Large intestine (tissue), 3 donors: ENCODE measurements at regions not wholly inside any gene's neighbourhood (a gene's known extent, or its start where the extent isn't known, plus 50 kb on each side); places are given as distances from the start of the nearest gene placed in this dataset.
"Not testable (repeated sequence)": the region's sequence is repeated elsewhere in the genome, so short reads cannot be mapped to it uniquely, and the experiment has no call there.

Source experiments
- DNase-seq, 2 donors: peaks; one replicate each; pipeline versions ENCODE4 v3.0.0 to v3.0.0-alpha.2; 2013
- H3K27ac ChIP-seq: one replicate; pipeline ENCODE4 v1.5.1; 2013; ENCODE audit warnings: low read length
- H3K27me3 ChIP-seq: 2 replicates; pipeline ENCODE4 v1.6.1; 2013; ENCODE audit warnings: low read length; ENCODE audit not compliant: control insufficient read depth, insufficient read depth
- H3K36me3 ChIP-seq: 2 replicates; pipeline ENCODE4 v1.6.1; 2013; ENCODE audit warnings: low read length; ENCODE audit not compliant: control insufficient read depth, insufficient read depth
- H3K4me1 ChIP-seq: one replicate; pipeline ENCODE4 v1.6.1; 2013; ENCODE audit warnings: low read length; ENCODE audit not compliant: control insufficient read depth, insufficient read depth
- H3K4me3 ChIP-seq: one replicate; pipeline ENCODE4 v1.5.1; 2013; ENCODE audit warnings: low read length
- H3K9me3 ChIP-seq: one replicate; pipeline ENCODE4 v1.6.1; 2013; ENCODE audit warnings: mild to moderate bottlenecking, low read depth, low read length, moderate library complexity; ENCODE audit not compliant: control insufficient read depth
- WGBS: methylation state at CpG from one replicate; pipeline ENCODE4 v1.1.5; 2013; ENCODE audit warnings: low lambda C conversion rate; ENCODE audit not compliant: insufficient coverage; 5-methylcytosine and 5-hydroxymethylcytosine counted together

DNA sequence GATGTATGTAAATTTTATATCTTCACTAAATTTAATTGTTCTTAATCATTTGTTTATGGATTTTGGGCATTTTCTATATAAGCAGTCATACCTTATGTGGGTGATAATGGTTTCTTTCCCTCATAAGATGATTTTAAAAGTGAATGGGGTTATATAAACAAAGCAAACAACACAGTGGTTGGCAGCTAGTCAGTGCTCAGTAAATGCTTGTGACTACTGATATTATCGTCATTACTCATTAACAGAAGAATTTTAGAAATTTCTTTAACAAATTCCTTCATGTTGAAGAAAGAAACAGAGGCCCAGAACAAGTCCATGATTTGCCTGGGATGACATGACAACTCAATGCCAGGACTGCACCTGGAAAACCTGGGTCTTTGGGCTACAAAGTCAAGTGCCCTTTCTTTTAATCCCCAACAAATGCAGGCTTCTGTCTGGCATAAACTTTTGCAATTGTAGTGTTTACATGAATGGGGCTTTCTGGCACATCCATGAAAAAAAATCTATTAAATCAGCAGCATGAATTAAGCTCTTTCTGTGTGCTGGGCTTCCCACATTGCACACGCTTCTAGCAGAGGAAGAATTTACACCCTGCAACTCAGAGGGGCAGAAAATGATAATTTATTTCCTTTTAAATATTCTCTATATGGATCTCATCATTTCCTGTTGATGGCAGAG is 297.3 kb upstream of the PLGLB1 start:
- not testable (repeated sequence) for H3K4me3 ChIP-seq, DNase-seq, H3K36me3 ChIP-seq, H3K9me3 ChIP-seq, H3K4me1 ChIP-seq, H3K27ac ChIP-seq, H3K27me3 ChIP-seq
- WGBS: no CpG with 5 or more reads among the region's 2 CpGs

- no CpG with 5 or more reads among the region's 2 CpGs for WGBS
- H3K9me3 ChIP-seq, DNase-seq, H3K27ac ChIP-seq, H3K36me3 ChIP-seq, H3K4me1 ChIP-seq, H3K27me3 ChIP-seq, H3K4me3 ChIP-seq: not testable (repeated sequence)
Measured at GRCh38 chr2:87319705-87320104, 298.1 kb upstream of the PLGLB1 start.

DNA sequence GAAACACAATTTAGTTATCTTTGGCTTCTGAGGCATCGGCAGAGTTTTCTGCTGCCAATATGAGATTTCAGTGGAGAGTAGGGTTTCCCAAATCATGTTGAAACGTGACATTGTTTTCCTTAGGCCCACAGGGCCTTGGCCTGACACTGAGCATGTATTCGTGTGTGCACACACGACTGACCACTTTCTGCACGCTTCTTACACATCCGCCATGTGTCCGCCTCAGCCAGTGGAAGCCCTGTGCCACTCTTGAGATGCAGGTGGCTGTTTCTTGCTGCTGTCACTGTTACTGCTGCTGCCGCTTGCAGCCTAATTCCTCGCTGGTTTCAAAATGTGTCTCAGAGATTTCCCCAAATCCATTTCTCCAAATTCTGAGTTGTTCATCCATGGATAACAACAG is 299.6 kb upstream of the PLGLB1 start:
- WGBS: no CpG with 5 or more reads among the region's 9 CpGs
- H3K27ac ChIP-seq, H3K4me1 ChIP-seq, H3K36me3 ChIP-seq, H3K4me3 ChIP-seq, H3K9me3 ChIP-seq, DNase-seq, H3K27me3 ChIP-seq: not testable (repeated sequence)

GRCh38 chr2:87324335-87325041 is 302.8 kb upstream of the PLGLB1 start:
- no CpG with 5 or more reads among the region's 6 CpGs for WGBS
- H3K4me3 ChIP-seq, H3K27ac ChIP-seq, H3K36me3 ChIP-seq, DNase-seq, H3K9me3 ChIP-seq, H3K27me3 ChIP-seq, H3K4me1 ChIP-seq: not testable (repeated sequence)

DNA sequence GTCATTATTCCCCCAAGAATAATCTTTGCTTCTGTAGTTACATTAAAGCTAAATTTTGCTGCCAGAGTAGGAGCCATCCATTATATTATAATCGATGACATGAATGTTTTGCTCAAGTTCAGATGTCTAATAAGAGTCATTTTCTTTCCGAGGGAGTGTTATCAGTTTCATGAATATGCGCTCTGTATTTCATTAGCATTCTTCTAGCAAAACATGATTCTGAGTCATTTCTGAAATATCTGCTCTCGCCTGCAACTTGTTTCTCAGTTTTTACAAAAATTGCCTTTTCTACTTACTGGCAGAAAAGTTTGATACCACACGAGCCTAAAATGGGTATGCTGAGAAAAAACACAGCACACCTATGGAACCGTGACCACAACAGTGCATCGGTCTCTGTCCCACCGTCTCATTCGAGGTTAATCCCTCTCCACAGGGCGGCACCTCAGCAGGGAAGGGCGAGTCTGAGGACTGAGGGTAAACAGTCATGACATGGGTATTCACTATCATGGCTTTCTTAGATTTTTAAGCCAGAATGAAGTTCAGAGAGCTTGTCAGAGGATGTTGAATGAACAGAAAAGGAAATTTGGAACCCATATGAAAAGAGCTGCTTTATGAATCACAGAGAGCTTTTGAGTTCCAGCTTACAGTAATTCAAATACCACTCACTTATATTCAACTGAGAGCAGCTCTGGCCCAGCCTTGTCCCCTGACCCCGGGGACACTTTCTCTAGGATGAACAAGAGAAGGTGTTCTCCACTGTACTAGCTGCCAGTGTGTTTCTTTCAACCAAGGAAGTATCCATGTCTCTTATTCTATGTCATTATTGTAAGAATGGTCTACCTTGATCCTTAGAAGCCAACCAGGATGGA is 303.6 kb upstream of the PLGLB1 start:
- H3K9me3 ChIP-seq, H3K27me3 ChIP-seq, DNase-seq, H3K36me3 ChIP-seq, H3K4me1 ChIP-seq, H3K4me3 ChIP-seq, H3K27ac ChIP-seq: not testable (repeated sequence)
- no CpG with 5 or more reads among the region's 12 CpGs for WGBS

DNA sequence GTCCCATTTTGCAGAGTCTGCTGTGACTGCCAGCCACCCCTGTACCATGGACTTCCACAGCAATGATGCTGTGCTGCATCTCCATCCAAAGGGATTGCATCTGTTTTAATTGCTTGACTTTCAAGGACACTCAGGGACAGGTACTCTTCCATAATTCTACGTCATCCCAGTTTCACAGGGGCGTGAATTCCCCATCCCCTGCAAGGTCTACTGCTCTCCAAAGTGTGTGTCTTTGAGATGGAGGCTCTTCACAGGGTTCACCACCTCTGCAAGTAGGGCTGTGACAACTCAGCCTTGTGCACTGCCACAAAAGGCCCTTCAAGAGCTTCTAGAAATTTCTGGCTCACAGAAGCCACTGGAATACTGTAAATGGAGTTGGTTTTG is 304.3 kb upstream of the PLGLB1 start:
- no CpG with 5 or more reads among the region's 2 CpGs for WGBS
- DNase-seq, H3K9me3 ChIP-seq, H3K4me1 ChIP-seq, H3K4me3 ChIP-seq, H3K27me3 ChIP-seq, H3K27ac ChIP-seq, H3K36me3 ChIP-seq: not testable (repeated sequence)

GRCh38 chr2:87326754-87327153 is 305.1 kb upstream of the PLGLB1 start:
- not testable (repeated sequence) for H3K4me1 ChIP-seq, H3K4me3 ChIP-seq, H3K27ac ChIP-seq, H3K9me3 ChIP-seq, DNase-seq, H3K27me3 ChIP-seq, H3K36me3 ChIP-seq
- WGBS: no CpG with 5 or more reads among the region's 3 CpGs

DNA sequence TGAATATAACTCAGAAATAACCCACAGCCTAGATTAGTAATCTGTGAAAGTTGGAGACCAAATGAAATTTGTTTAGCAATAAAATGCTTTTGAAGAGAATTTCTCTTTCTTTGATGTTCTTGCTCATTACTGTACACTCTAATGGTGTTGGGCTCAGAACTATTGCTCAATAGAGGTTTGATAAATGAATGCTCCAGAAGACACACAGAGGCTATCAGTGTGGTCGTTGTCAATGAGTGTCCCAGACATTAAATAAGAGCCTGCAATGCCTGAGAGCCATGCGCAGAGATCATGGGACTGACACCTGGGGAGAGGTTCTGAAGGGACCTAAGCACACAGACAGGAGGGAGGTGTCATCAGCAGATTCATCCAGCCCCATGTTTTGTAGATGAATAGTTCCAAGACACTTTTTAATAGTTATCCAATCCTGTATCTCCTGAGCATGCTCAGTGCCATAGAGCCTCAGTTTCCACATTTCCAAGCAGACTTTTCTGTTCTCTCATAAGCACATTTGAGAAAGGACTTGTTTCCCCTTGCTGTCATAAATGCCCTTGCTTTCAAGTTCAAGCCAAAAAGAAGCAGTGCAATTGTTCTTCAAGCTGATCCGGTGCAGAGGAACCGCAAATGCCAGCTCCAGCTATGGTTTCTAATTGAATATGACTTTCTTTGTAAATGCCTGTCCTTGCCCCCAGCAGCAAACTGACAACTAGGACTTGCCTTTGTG is 306.2 kb upstream of the PLGLB1 start:
- no CpG with 5 or more reads among the region's 4 CpGs for WGBS
- not testable (repeated sequence) for H3K9me3 ChIP-seq, H3K27me3 ChIP-seq, H3K4me1 ChIP-seq, DNase-seq, H3K27ac ChIP-seq, H3K4me3 ChIP-seq, H3K36me3 ChIP-seq

DNA sequence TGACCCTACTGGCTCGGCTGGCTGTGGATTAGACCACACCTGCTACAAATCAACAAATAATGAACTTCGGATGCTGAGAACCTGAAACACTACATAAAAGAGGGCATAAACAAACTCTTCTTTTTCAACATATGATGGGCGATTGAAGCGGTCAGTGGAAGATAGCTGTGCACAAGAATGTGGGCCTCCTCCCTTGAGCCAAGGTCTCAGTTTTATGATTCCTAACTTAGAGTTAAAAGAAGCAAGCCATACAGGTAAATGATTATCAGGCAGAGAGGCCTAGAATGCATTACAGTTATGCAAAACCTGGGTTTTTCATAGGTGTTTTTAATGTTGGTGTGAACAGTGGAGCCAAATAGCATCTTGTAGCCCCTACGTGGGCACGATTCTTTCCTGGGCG is 307.9 kb upstream of the PLGLB1 start:
- not testable (repeated sequence) for H3K27ac ChIP-seq, H3K36me3 ChIP-seq, H3K4me3 ChIP-seq, H3K9me3 ChIP-seq, H3K4me1 ChIP-seq, DNase-seq, H3K27me3 ChIP-seq
- WGBS: no CpG with 5 or more reads among the region's 7 CpGs

GRCh38 chr2:87330486-87330885 is 308.8 kb upstream of the PLGLB1 start:
- not testable (repeated sequence) for H3K27me3 ChIP-seq, H3K36me3 ChIP-seq, H3K4me3 ChIP-seq, DNase-seq, H3K27ac ChIP-seq, H3K9me3 ChIP-seq, H3K4me1 ChIP-seq
- WGBS: no CpG with 5 or more reads among the region's 4 CpGs
